GM06990 (cell line): ENCODE measurements at regions not wholly inside any gene's neighbourhood (a gene's known extent, or its start where the extent isn't known, plus 50 kb on each side); places are given as distances from the start of the nearest gene placed in this dataset.

ENCODE experiments used
- DNase-seq: peaks from one replicate; pipeline ENCODE4 v3.0.0-alpha.2; 2011; ENCODE audit not compliant: insufficient read length; ENCODE audit errors: extremely low read depth
- H3K27me3 ChIP-seq: replicated peaks from 2 replicates; pipeline ENCODE4 v1.6.0; 2011; ENCODE audit warnings: low read length; ENCODE audit not compliant: control insufficient read depth, insufficient read depth
- H3K36me3 ChIP-seq: 2 replicates; pipeline ENCODE4 v1.5.1; 2011; ENCODE audit warnings: low read length; ENCODE audit not compliant: control insufficient read depth, insufficient read depth
- H3K4me3 ChIP-seq: replicated peaks from 2 replicates; pipeline ENCODE4 v1.5.1; 2011; ENCODE audit warnings: low read depth, mild to moderate bottlenecking, control low read depth, low read length
- TF ChIP-seq, protein P1 (sequence below): IDR thresholded peaks from 2 replicates; pipeline ENCODE4 v1.5.1; 2011; ENCODE audit warnings: low read length, control low read depth, mild to moderate bottlenecking, inconsistent platforms; ENCODE audit not compliant: insufficient read depth, poor library complexity, severe bottlenecking

- Histone ChIP-seq H3K36me3 (no peaks in the 10 kb centered on the region), H3K4me3 (no peak overlapping the region), H3K27me3 (no peaks in the 10 kb centered on the region)
- TF ChIP-seq, protein P1, sequence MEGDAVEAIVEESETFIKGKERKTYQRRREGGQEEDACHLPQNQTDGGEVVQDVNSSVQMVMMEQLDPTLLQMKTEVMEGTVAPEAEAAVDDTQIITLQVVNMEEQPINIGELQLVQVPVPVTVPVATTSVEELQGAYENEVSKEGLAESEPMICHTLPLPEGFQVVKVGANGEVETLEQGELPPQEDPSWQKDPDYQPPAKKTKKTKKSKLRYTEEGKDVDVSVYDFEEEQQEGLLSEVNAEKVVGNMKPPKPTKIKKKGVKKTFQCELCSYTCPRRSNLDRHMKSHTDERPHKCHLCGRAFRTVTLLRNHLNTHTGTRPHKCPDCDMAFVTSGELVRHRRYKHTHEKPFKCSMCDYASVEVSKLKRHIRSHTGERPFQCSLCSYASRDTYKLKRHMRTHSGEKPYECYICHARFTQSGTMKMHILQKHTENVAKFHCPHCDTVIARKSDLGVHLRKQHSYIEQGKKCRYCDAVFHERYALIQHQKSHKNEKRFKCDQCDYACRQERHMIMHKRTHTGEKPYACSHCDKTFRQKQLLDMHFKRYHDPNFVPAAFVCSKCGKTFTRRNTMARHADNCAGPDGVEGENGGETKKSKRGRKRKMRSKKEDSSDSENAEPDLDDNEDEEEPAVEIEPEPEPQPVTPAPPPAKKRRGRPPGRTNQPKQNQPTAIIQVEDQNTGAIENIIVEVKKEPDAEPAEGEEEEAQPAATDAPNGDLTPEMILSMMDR: no peak
- no peak for DNase-seq
These were observed 346.5 kb upstream of the FMR1 start for GRCh38 chrX:147565237-147565636.

DNA sequence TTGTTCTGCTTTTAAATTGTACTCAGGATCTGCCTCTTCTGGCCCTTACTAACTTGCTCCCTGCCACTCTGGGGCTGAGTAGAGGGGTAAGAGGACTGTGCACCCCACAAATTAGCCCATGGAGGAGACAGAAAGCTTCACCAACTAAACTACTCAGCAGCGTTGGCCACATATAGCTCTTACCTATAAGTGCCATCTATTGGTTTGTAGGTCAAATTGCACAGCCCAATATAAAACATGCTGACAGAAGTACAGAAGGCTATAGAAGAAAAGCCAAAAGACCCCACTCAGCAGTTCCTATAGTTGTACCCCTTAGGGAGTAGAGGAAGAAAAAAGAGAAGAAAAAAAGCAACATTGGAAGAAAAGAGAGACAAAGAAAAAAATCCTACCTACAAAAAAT lies 341.2 kb upstream of the FMR1 start:
- no peak for DNase-seq
- Histone ChIP-seq H3K36me3 (no peaks in the 10 kb centered on the region), H3K27me3 (no peaks in the 10 kb centered on the region), H3K4me3 (no peak overlapping the region)
- TF ChIP-seq, protein P1: no peak

- Histone ChIP-seq H3K36me3 (no peaks in the 10 kb centered on the region), H3K27me3 (no peaks in the 10 kb centered on the region), H3K4me3 (no peak overlapping the region)
- no peak for DNase-seq
- TF ChIP-seq, protein P1: no peak
These were observed 338.5 kb upstream of the FMR1 start for GRCh38 chrX:147573266-147573665.

DNA sequence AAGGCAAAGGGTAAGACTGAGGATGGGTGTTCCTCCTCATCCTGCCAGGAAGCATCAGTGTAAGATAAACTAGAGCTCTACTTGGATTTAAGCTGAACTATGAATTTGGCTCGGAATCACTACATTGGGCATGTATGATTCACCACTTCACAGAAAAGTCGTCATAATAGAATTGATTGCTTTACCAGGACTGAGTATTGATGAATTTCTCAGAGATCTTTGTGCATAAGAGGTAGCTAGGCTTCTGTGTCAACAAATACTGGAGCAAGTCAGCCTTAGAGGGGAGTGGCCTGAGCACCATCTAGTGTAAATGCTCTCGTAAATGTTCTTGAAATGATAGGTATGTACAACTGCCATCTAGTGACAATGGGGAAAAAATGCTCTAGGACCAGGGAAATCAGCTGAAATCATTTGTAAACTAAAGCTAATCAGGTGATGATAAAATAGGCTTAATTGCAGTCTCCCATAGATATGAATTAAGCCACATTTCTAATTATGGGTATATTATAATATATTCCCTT lies 309.5 kb upstream of the FMR1 start:
- H3K36me3 ChIP-seq: no peaks in the 10 kb centered on the region
- TF ChIP-seq, protein P1: no peak
- no peaks in the 10 kb centered on the region for H3K27me3 ChIP-seq
- DNase-seq: no peak
- H3K4me3 ChIP-seq: no peak overlapping the region

GRCh38 chrX:147626605-147627004 lies 285.1 kb upstream of the FMR1 start:
- TF ChIP-seq, protein P1: no peak
- no peak for DNase-seq
- Histone ChIP-seq H3K4me3 (no peak overlapping the region), H3K27me3 (no peaks in the 10 kb centered on the region), H3K36me3 (no peaks in the 10 kb centered on the region)

- TF ChIP-seq, protein P1: no peak
- no peaks in the 10 kb centered on the region for H3K27me3 ChIP-seq
- no peak overlapping the region for H3K4me3 ChIP-seq
- H3K36me3 ChIP-seq: no peaks in the 10 kb centered on the region
- DNase-seq: no peak
These were observed 276.5 kb upstream of the FMR1 start for GRCh38 chrX:147635186-147635585.
